AG10803 (cell line): ENCODE measurements at regions not wholly inside any gene's neighbourhood (a gene's known extent, or its start where the extent isn't known, plus 50 kb on each side); places are given as distances from the start of the nearest gene placed in this dataset.

Experiments used
- DNase-seq: peaks from one replicate; pipeline ENCODE4 v3.0.0; 2010; ENCODE audit warnings: low read depth
- H3K4me3 ChIP-seq: 2 replicates; pipeline ENCODE4 v1.5.1; 2011; ENCODE audit warnings: mild to moderate bottlenecking, low read length, control low read depth
- TF ChIP-seq, protein P1 (sequence below): conservative IDR thresholded peaks from 2 replicates; pipeline ENCODE4 v1.5.1; 2011; ENCODE audit warnings: mild to moderate bottlenecking, low read length, control low read depth, inconsistent platforms

DNA sequence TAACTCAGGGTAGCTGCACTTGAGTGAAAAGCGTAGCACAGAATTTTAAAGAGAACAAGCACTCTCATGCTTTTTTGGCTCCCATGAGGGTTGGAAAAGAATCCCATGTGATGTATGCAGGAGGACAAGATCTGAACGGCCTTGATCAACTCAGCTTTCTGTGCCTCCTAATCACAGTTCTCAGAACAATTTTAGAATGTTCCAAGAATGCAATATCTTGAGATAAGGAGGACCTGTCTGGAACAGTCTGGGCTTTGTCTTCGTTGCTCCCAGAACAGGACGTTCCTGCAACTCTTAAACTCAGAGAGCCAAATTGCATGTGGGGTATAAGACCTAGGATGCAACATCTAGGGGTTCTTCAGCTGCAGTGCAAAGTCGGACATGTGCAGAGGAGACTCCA, 582.7 kb downstream of the RERGL start:
- TF ChIP-seq, protein P1, sequence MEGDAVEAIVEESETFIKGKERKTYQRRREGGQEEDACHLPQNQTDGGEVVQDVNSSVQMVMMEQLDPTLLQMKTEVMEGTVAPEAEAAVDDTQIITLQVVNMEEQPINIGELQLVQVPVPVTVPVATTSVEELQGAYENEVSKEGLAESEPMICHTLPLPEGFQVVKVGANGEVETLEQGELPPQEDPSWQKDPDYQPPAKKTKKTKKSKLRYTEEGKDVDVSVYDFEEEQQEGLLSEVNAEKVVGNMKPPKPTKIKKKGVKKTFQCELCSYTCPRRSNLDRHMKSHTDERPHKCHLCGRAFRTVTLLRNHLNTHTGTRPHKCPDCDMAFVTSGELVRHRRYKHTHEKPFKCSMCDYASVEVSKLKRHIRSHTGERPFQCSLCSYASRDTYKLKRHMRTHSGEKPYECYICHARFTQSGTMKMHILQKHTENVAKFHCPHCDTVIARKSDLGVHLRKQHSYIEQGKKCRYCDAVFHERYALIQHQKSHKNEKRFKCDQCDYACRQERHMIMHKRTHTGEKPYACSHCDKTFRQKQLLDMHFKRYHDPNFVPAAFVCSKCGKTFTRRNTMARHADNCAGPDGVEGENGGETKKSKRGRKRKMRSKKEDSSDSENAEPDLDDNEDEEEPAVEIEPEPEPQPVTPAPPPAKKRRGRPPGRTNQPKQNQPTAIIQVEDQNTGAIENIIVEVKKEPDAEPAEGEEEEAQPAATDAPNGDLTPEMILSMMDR: no peak
- H3K4me3 ChIP-seq: no peak overlapping the region
- no peak for DNase-seq

DNA sequence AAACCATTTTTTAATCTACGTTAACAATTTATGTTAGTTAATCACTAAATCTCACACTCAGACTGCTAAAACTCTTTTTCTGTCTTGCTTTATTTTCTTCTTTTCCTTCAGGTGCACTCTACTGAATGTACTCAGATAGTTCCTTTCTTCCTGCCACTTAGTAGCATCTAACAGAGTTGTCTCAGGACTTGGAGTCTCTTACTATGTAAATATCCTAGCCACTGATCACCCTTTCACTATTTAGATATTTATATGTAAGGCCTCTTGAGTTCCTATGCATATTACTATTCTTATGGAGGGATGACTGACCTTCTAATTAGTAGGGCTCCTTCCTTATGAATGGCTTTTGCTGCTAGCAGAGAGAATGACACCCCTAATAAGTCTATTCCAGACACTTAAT, 586.3 kb downstream of the RERGL start:
- TF ChIP-seq, protein P1: no peak
- H3K4me3 ChIP-seq: no peak overlapping the region

DNA sequence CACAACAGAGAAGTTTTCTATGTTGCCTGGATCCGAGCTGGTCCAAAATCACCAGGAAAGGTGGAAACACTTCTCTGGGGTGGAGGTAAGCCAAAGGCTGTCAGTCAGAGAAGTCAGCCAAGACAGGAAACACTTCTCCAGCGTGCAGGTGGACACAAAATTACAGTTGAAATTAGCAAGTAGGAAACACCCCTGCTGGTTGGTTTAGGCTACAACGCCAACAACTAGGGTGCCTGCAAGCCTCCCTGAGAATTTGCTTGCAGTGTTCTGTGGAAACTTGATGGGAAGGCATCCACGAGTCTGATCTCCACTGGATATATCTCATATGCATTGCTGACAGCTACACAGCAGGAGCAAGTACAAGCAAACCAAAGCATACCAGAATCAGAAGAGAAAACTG, 600.5 kb downstream of the RERGL start:
- no peak for DNase-seq
- TF ChIP-seq, protein P1: no peak
- no peak overlapping the region for H3K4me3 ChIP-seq

More for the DNA sequence above, 586.3 kb downstream of the RERGL start:
- DNase-seq: no peak

DNA sequence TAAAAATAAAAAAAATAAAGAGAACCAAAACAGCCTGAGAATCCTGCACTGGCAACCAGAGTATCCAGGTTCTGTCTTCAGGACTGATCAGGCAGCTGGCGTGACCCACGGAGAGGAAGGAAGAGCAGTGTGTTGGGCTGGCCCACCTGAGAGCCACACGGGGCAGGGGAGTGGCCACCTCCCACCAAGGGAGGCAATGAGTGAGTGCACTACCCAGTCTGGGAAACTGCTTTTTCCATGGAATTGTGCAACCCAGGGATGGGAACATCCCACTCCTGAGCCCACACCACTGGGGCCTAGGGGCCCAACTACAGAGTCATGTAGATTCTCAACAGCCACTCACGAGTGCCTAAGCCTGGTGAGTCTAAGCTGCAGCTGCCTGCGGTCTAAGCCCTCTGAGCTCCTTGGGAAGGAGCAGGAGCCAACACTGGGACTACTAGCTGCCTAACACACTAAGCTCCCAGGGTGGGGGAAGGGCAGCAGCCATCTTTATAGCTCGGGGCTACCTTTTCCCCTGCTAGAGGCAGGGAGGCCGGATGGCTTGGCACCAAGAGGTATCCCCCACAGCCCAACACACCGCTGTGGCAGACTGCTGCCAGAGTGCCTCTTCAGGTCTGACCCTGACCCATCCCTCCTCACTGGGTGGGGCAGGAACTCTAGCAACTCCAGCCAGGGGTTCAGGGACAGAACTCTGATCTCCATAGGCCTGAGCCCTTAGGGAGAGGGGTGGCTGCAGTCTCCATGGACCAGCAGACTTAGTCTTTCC, 610.9 kb downstream of the RERGL start:
- TF ChIP-seq, protein P1: no peak
- DNase-seq: no peak
- no peak overlapping the region for H3K4me3 ChIP-seq

DNA sequence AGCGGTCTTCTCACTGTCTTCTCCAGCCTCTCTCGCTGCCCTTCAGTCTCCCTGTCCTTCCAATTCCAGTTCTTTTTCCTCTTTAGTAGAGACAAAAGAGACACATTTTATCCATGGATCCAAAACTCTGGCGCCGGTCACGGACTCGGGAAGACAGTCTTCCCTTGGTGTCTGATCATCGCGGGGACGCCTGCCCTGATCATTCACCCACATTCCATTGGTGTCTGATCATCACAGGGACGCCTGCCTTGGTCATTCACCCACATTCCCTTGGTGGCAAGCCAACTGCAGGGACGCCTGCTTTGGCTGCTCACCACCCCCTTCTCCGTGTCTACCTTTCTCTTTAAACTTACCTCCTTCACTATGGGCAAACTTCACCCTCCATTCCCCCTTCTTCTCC, 619.5 kb downstream of the RERGL start:
- no peak for DNase-seq
- no peak overlapping the region for H3K4me3 ChIP-seq
- TF ChIP-seq, protein P1: no peak

DNA sequence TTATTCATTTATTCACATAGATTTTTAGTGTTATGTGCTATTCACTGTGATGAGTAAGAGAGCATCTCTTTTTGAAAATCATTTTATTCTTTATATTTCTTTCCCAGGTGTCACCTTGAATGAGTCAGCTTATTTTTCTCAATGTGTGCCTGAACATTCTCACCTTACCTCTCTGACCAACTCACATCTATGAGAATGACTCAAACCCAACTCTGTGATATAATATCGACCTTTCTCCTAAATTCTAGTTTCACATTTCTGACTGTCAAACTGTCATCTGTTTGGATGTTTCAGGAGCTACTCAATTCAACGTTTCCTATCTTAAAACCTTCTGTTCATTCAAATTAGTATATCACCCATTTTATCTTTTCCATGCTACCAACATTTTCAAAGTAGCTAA, 630.8 kb downstream of the RERGL start:
- TF ChIP-seq, protein P1: no peak
- no peak overlapping the region for H3K4me3 ChIP-seq
- DNase-seq: no peak

DNA sequence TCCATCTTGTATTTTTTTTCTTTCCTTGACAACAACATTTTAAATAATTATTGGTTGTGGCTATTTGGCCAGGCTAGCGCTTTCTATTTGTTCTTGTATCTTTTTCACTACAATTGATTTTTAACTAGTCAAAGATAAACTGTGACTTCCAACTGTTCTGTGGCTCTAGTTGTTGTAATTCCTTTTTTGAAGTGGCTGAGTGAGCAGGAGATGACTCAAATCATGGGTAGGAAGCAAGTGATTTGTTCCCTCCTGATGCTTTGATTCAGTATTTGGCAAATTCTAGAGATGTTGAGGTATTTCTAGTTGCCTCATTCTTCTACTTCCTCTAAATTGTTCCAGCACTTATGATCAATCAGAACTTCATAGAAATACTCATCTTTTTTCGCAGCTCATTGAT, 633.5 kb downstream of the RERGL start:
- DNase-seq: no peak
- TF ChIP-seq, protein P1: no peak
- no peak overlapping the region for H3K4me3 ChIP-seq
